Adrenal gland (tissue), 9 donors: ENCODE measurements at regions not wholly inside any gene's neighbourhood (a gene's known extent, or its start where the extent isn't known, plus 50 kb on each side); places are given as distances from the start of the nearest gene placed in this dataset.

ENCODE experiments used
- DNase-seq, 7 donors: peaks; one replicate each; pipeline ENCODE4 v3.0.0-alpha.2; 2019 to 2020
- H3K27ac ChIP-seq, 5 donors: fragments of 200-600 bp; sonication (generic) in 4 of 5; 1 replicate in 3 of 5; 2 replicates in 2 of 5; pipeline versions ENCODE4 v1.5.1 to v1.8.0; 2016 to 2020; ENCODE audit warnings: mild to moderate bottlenecking in 1 of 5
- H3K27me3 ChIP-seq: fragments of 200-600 bp; 2 replicates; pipeline ENCODE4 v1.8.0; 2021
- H3K36me3 ChIP-seq, 2 donors: fragments of 200-600 bp; replicated peaks in 1 of 2; 1 replicate in 1 of 2; 2 replicates in 1 of 2; pipeline versions ENCODE4 v1.5.1 to v1.8.0; 2018 to 2022
- H3K4me1 ChIP-seq, 2 donors: fragments of 200-600 bp; replicated peaks in 1 of 2; 1 replicate in 1 of 2; 2 replicates in 1 of 2; pipeline versions ENCODE4 v1.5.1 to v1.8.0; 2018 to 2021
- H3K4me3 ChIP-seq, 4 donors: fragments of 200-600 bp; sonication (generic) in 3 of 4; one replicate each; pipeline ENCODE4 v1.5.1; 2016 to 2018
- H3K9me3 ChIP-seq, 3 donors: fragments of 200-600 bp; sonication (generic) in 1 of 3; replicated peaks in 1 of 3; 1 replicate in 2 of 3; 2 replicates in 1 of 3; pipeline versions ENCODE4 v1.5.1 to v1.8.0; 2016 to 2021
- CTCF ChIP-seq, 6 experiments: fragments of 450-650 bp in 4 of 6; fragments of 200-600 bp in 2 of 6; sonication (generic) in 1 of 6; IDR thresholded peaks; 1 replicate in 5 of 6; 2 replicates in 1 of 6; pipeline versions ENCODE4 v1.5.1 to v1.8.0; 2016 to 2021; ENCODE audit warnings: antibody characterized with exemption in 6 of 6, mild to moderate bottlenecking in 2 of 6, moderate library complexity in 1 of 6
- POLR2A ChIP-seq, 2 donors: fragments of 450-650 bp; IDR thresholded peaks; one replicate each; pipeline ENCODE4 v1.6.1; 2017; ENCODE audit warnings: antibody characterized with exemption in 2 of 2, mild to moderate bottlenecking in 2 of 2, moderate library complexity in 1 of 2
- WGBS, 4 donors: extraction: QIAGEN DNeasy Blood & Tissue Kit in 2 of 4; methylation state at CpG; one replicate each; pipeline versions ENCODE4 v1.1.5 to v1.1.7; 2013 to 2017; 5-methylcytosine and 5-hydroxymethylcytosine counted together
- intact Hi-C, 2 donors: fragments of 100-400 bp; cut with DNase I; formaldehyde crosslinking; loops; one replicate each; pipeline versions ENCODE4 v1.14.1 to v1.15.0; 2022 to 2023
- donor health status: healthy with polysubstance abuse.
- donor health status: Bipolar disorder and iron deficiency.
- donor health status: DM: yes; HTN: yes; CAD: no.
- donor health status: DM: no; HTN: no; CAD: no.
- donor health status: DM: no; HTN: no; CAD: no.

GRCh38 chr3:102016417-102016816 lies 167.1 kb downstream of the NFKBIZ start:
- H3K27me3 ChIP-seq: no peaks in the 10 kb centered on the region
- H3K9me3 ChIP-seq: no peaks in the 10 kb centered on the region
- no peak overlapping the region for H3K27ac ChIP-seq
- H3K4me3 ChIP-seq: no peak overlapping the region
- TF ChIP-seq CTCF (IDR thresholded peaks at IDR 0.05): no peak
- no peak for TF ChIP-seq POLR2A (IDR thresholded peaks at IDR 0.05)
- intact Hi-C loops: no loop called here
- no peaks in the 10 kb centered on the region for H3K4me1 ChIP-seq
- WGBS, 4 donors: 53 to 85% (median 75%) methylated on average over 1 of the region's 1 CpG
- DNase-seq: no peak
- no peaks in the 10 kb centered on the region for H3K36me3 ChIP-seq

GRCh38 chr3:102017784-102018183 lies 168.5 kb downstream of the NFKBIZ start:
- DNase-seq: no peak
- H3K4me3 ChIP-seq: no peak overlapping the region
- intact Hi-C loops: no loop called here
- no peaks in the 10 kb centered on the region for H3K27me3 ChIP-seq
- no peaks in the 10 kb centered on the region for H3K9me3 ChIP-seq
- H3K27ac ChIP-seq: no peak overlapping the region
- no peak for TF ChIP-seq CTCF (IDR thresholded peaks at IDR 0.05)
- no peak for TF ChIP-seq POLR2A (IDR thresholded peaks at IDR 0.05)
- WGBS, 4 donors: 52 to 65% (median 62%) methylated on average over 2 of the region's 2 CpGs
- H3K36me3 ChIP-seq: no peaks in the 10 kb centered on the region
- no peaks in the 10 kb centered on the region for H3K4me1 ChIP-seq

- Histone ChIP-seq H3K27ac (no peak overlapping the region), H3K36me3 (no peaks in the 10 kb centered on the region), H3K9me3 (no peaks in the 10 kb centered on the region), H3K27me3 (no peaks in the 10 kb centered on the region), H3K4me3 (no peak overlapping the region), H3K4me1 (no peaks in the 10 kb centered on the region)
- no peak for TF ChIP-seq CTCF (IDR thresholded peaks at IDR 0.05)
- 66 to 69% (median 68%) methylated on average over 7 of the region's 7 CpGs for WGBS, 4 donors
- peak in 3 of 7 donors; percentile 2 to 15 (median 13) for DNase-seq
- intact Hi-C loops: no loop called here
Observed at GRCh38 chr3:102018551-102018950, 169.2 kb downstream of the NFKBIZ start.

GRCh38 chr3:102020735-102021134 lies 171.4 kb downstream of the NFKBIZ start:
- Histone ChIP-seq H3K36me3 (no peaks in the 10 kb centered on the region), H3K27ac (no peak overlapping the region), H3K4me3 (no peak overlapping the region), H3K27me3 (no peaks in the 10 kb centered on the region), H3K4me1 (no peaks in the 10 kb centered on the region), H3K9me3 (no peaks in the 10 kb centered on the region)
- TF ChIP-seq CTCF (IDR thresholded peaks at IDR 0.05): no peak
- TF ChIP-seq POLR2A (IDR thresholded peaks at IDR 0.05): no peak
- DNase-seq: no peak
- intact Hi-C loops: no loop called here
- 74 to 77% (median 75%) methylated on average over 1 of the region's 1 CpG for WGBS, 4 donors
